ENCODE measurements at regions not wholly inside any gene's neighbourhood (a gene's known extent, or its start where the extent isn't known, plus 50 kb on each side); places are given as distances from the start of the nearest gene placed in this dataset.

- H3K36me3 ChIP-seq (ENCODE audit: insufficient read depth, low read length), result no peaks in the 10 kb centered on the region
- no peaks in the 10 kb centered on the region for H4K20me1 ChIP-seq (ENCODE audit: insufficient read depth, low read length)
- CTCF ChIA-PET (ENCODE audit: unreplicated experiment), result no interaction called here
- H3K9me3 ChIP-seq (ENCODE audit: low read length), result no peaks in the 10 kb centered on the region
- no peak for TF ChIP-seq EZH2phosphoT487 (IDR thresholded peaks at IDR 0.05; ENCODE audit: borderline replicate concordance, low read depth, low read length)
- TF ChIP-seq CTCF (conservative IDR thresholded peaks at IDR 0.05; ENCODE audit: low read length), result no peak
- no peak overlapping the region for H3K27ac ChIP-seq (ENCODE audit: low read depth, low read length, poor library complexity, severe bottlenecking)
- H2AFZ ChIP-seq (ENCODE audit: low read length), result no peak overlapping the region
- H3K4me1 ChIP-seq (ENCODE audit: insufficient read depth, low read length, poor library complexity, severe bottlenecking), result no peaks in the 10 kb centered on the region
- H3K4me2 ChIP-seq (ENCODE audit: low read length), result no peak overlapping the region
- intact Hi-C loops (cut with micrococcal nuclease; ENCODE audit: unreplicated experiment), result no loop called here
- DNase-seq (ENCODE audit: low spot score), result no peak
- POLR2A ChIA-PET, result no interaction called here
- H3K9me2 ChIP-seq (ENCODE audit: insufficient read depth, low read length), result no peaks in the 10 kb centered on the region
- H3K4me3 ChIP-seq (ENCODE audit: low read depth, low read length, poor library complexity, severe bottlenecking), result no peak overlapping the region
- H3K79me2 ChIP-seq (ENCODE audit: insufficient read depth, low read depth, low read length), result no peaks in the 10 kb centered on the region
- no TSS peak for BruUV-seq (replicated peaks)
Observed at GRCh38 chr11:41897991-41898390, 438.5 kb upstream of the LRRC4C start.

GRCh38 chr11:41917900-41918299 lies 458.4 kb upstream of the LRRC4C start:
- TF ChIP-seq CTCF (conservative IDR thresholded peaks at IDR 0.05; ENCODE audit: low read length) (no peak), EZH2phosphoT487 (IDR thresholded peaks at IDR 0.05; ENCODE audit: borderline replicate concordance, low read depth, low read length) (no peak)
- H3K79me2 ChIP-seq (ENCODE audit: insufficient read depth, low read depth, low read length), result no peaks in the 10 kb centered on the region
- H3K4me2 ChIP-seq (ENCODE audit: low read length), result no peak overlapping the region
- no peaks in the 10 kb centered on the region for H3K9me2 ChIP-seq (ENCODE audit: insufficient read depth, low read length)
- no peak for DNase-seq (ENCODE audit: low spot score)
- H3K36me3 ChIP-seq (ENCODE audit: insufficient read depth, low read length), result no peaks in the 10 kb centered on the region
- no peaks in the 10 kb centered on the region for H4K20me1 ChIP-seq (ENCODE audit: insufficient read depth, low read length)
- H3K9me3 ChIP-seq (ENCODE audit: low read length), result no peaks in the 10 kb centered on the region
- no peak overlapping the region for H3K4me3 ChIP-seq (ENCODE audit: low read depth, low read length, poor library complexity, severe bottlenecking)
- intact Hi-C loops (cut with micrococcal nuclease; ENCODE audit: unreplicated experiment), result no loop called here
- no peak overlapping the region for H2AFZ ChIP-seq (ENCODE audit: low read length)
- BruUV-seq (replicated peaks), result no TSS peak
- H3K27ac ChIP-seq (ENCODE audit: low read depth, low read length, poor library complexity, severe bottlenecking), result no peak overlapping the region
- H3K4me1 ChIP-seq (ENCODE audit: insufficient read depth, low read length, poor library complexity, severe bottlenecking), result no peaks in the 10 kb centered on the region
- ChIA-PET CTCF (ENCODE audit: unreplicated experiment) (no interaction called here), POLR2A (no interaction called here)

- POLR2A ChIA-PET, result no interaction called here
- no TSS peak for BruUV-seq (replicated peaks)
- Histone ChIP-seq H2AFZ (ENCODE audit: low read length) (no peak overlapping the region), H3K9me3 (ENCODE audit: low read length) (no peaks in the 10 kb centered on the region), H3K9me2 (ENCODE audit: insufficient read depth, low read length) (no peaks in the 10 kb centered on the region), H3K27ac (ENCODE audit: low read depth, low read length, poor library complexity, severe bottlenecking) (no peak overlapping the region), H4K20me1 (ENCODE audit: insufficient read depth, low read length) (no peaks in the 10 kb centered on the region), H3K4me2 (ENCODE audit: low read length) (no peak overlapping the region), H3K36me3 (ENCODE audit: insufficient read depth, low read length) (no peaks in the 10 kb centered on the region), H3K4me3 (ENCODE audit: low read depth, low read length, poor library complexity, severe bottlenecking) (no peak overlapping the region), H3K79me2 (ENCODE audit: insufficient read depth, low read depth, low read length) (no peaks in the 10 kb centered on the region), H3K4me1 (ENCODE audit: insufficient read depth, low read length, poor library complexity, severe bottlenecking) (no peaks in the 10 kb centered on the region)
- intact Hi-C loops (cut with micrococcal nuclease; ENCODE audit: unreplicated experiment), result no loop called here
- TF ChIP-seq CTCF (conservative IDR thresholded peaks at IDR 0.05; ENCODE audit: low read length) (no peak), EZH2phosphoT487 (IDR thresholded peaks at IDR 0.05; ENCODE audit: borderline replicate concordance, low read depth, low read length) (no peak)
- CTCF ChIA-PET (ENCODE audit: unreplicated experiment), result no interaction called here
- DNase-seq (ENCODE audit: low spot score), result no peak
Observed at GRCh38 chr11:41920374-41920773, 460.9 kb upstream of the LRRC4C start.

Data from OCI-LY7 (cell line).